HG02943 (cell line): ENCODE measurements at regions not wholly inside any gene's neighbourhood (a gene's known extent, or its start where the extent isn't known, plus 50 kb on each side); places are given as distances from the start of the nearest gene placed in this dataset.
"Not testable (repeated sequence)": the region's sequence is repeated elsewhere in the genome, so short reads cannot be mapped to it uniquely, and the experiment has no call there.

Experiments
- ATAC-seq: cut with Tn5 transposase; IDR thresholded peaks from one replicate; pipeline ENCODE4 v1.9.1; 2021; ENCODE audit warnings: mild to moderate bottlenecking, low read depth, moderate library complexity; ENCODE audit not compliant: unreplicated experiment

DNA sequence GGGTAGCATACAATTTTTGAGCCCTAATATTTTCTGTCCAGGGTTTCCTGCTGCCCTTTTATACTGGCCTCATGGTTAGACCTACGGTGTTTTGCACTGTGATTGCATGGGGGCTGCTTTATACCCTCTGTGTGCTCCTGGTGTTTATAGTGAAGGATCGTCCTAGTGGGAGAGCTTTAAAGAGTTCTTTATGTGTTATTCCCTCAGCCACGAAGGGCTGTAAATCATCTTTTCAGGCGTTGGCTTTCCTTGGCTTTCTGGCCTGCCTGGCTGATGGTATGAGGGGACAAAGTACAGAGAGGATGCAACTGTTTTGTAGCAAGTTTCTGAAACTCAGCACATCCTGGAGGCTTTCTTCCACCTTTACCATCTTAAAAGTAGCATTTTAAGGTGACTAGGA lies 464.3 kb downstream of the EPM2A start:
- ATAC-seq = no peak

DNA sequence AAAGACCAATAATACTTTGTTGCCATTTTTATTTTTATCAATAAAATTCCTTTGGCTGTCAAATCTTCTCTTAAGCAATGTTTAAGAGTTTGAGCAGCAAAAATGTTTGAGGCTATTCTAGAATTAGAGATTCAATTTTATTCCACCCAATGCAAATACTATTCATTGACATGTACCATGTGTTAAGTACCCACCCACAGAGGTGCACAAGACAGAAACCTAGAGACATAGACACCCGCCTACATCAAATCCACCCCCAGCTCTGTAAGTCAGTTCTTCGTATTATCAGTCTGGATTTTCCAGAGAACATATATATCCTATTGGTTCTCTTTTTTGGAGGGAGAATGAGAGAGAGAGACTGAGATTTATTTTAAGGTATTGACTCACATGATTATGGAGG lies 463.7 kb downstream of the EPM2A start:
- ATAC-seq = no peak

DNA sequence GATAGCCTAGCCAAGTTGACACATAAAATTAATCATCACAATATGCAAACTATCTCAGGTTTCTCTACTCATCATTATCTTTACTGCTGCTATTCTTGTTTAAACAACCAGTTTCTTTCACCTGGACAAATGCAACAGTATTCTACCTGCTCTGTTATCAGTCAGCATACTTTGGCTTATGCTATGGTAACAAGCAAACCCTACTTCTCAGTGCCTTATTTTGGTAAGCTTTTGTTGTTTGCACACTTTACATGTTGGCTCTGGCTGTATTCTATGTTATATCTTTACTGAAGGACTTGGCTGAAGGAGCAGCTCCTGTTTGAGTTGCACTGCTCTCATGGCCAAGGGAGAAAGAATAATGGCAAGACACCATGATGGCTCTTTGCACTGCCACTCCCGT lies 463.1 kb downstream of the EPM2A start:
- no peak for ATAC-seq

DNA sequence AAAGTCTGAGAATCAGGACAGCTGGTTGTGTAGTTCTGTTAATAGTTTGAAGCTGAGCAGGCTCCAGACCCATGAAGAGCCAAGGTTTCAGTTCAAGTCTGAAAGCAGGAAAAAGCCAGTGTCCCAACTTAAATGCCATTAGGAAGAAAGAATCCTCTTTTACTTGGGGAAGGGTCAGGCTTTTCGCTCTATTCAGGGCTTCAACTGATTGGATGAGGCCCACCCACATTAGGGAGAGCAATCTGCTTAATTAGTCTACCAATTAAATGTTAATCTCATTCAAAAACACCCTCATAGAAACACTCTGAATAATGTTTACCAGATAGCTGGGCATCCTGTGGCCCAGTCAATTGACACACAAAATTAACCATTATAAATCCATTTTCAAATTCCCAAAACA lies 462.2 kb downstream of the EPM2A start:
- ATAC-seq = no peak

DNA sequence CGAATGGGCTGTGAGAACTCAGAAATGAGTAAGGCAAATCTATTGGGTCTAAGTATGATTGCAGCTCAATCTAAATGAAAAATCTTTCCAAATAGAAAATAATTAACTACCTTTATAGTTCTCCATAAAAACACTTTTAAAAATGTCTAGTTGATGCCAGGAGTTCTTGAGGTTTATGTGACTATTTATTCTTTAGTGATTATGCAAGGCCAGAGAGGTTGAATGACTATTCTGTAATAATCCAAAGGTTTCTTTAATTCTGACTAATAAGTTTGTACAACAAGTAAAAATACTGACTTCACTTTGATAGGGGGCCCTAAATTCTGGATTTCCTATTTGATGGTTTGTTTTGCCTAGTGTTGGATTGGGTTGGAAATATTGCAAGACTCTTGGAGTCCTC lies 461.2 kb downstream of the EPM2A start:
- ATAC-seq = no peak

DNA sequence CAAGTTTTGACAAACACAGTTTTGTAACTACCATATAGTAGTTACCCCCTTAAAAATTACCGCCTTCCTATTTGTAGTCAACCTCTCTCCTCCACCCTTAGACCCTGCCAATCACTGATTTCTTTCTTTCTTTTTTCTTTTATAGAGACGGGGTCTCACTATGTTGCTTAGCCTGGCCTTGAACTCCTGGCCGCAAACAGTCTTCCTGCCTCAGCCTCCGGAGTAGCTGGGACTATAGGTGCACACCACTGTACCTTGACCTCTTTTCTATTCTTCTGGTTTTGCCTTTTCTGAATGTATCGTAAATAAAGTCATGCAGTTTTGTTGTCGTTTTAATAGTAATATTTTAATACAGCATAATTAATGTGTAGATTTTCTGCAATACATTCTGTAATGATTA lies 460.3 kb downstream of the EPM2A start:
- ATAC-seq = no peak

DNA sequence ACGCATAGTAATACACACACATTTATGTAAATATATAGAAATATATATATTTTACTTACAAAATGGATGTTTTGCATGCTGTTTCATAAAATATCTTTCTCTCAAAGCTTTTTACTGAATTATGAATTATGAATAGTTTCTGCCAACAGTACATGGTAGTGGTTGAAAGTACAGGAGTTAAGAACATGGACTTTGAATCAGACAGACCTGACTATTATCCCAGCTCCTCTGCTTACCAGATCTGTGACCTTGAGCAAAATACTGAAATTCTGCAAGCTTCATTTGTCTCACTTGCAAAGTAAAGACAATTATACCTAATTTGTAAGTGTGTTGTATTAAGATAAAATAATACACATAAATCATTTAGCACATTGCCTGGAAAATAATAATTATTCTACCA lies 459.5 kb downstream of the EPM2A start:
- no peak for ATAC-seq

DNA sequence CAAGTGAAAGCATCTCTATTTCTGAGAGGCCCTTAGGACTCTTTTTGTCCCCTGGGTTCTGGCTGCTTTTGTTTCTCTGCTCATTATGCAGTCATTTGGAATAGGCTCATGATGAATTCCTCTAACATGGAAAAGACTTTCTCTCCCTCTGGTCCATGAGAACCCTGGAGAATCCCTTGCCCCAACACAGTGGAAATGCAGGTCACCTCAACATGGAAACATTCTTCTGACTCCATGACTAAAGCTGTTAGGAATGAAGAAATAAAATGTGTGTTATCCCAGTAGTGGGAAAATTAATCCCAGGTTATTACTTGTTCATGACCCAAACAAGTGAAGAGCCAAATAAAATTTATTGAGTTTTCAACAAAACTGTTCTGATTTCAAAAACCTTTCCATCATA lies 458.6 kb downstream of the EPM2A start:
- no peak for ATAC-seq

DNA sequence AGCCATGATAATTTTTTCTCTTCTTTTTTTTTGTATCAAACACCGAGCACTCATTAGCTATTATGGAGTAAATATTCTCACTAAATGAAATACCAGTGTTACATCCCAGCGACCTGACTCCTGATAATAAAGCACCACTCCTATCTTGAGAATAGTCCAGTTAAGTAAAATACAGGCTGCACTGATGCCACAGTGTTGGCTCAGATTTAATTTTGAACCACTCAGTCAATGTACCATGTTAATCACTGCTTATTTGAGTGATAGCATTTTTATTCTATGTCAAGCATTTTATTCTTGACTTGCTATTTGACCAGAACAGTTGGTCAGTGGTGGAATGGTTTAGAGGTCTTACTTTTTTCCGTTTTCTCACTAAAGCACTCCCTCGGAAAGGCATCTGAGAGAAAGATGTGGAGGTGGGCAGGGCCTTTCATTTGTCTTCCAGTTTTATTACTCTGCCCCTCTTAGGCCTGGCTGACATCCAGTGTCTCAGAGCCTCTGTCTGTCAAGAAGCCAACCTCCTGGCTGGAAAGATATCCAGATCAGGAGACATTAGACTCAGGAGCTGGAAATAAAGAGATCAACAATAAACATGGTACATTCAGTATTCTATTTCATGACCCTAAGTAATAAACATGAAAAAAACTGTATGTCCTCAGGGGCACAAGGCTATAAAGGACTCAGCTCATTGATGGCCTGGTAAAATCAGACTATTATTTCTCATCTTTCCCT lies 457.8 kb downstream of the EPM2A start:
- ATAC-seq = no peak

DNA sequence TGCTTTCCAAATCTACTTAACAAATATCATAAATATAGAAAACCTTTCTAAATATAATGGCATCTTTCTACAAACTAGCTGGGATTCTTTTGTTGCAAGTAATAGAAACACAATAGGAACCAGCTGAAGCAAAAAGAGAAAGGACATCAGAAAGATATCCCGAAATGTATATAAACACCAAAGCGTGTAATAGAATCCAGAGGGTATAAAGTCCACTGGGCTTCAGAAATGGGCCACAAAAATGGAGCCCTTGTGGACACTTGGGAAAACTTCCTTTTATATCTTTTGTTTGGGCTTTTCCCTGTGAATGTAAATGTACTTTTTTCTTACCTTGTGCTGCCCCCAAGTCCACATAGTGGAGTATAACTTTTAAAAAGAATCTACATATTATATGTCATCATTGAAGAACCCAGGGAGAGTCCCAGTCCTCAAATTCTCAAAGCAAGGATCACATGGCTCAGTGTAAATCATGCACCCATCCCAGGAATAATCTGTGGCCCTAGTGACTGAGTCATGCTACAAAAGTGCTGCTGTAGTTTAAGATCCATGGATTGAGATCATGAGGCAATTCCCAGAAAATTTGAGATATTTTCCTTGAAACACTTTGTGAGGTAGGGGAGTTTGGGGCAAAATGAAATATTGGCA lies 457.0 kb downstream of the EPM2A start:
- no peak for ATAC-seq

DNA sequence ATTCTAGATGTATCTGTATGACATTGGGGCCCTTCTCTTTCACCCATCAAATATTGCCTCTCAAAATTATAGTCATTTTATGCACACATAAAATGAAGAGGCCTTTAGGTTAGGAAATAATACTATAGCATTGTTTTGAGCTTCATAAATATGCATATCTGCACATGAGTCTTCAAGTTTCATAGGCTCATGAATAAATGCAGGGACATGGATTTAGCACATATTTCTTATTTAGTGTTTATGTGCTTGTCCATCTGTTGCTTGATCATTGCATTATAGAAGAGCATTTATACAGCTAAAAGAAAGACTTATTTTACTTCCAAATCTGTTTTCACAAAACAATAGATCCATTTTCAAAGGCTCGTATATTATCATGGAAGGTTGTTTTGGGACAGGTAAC lies 455.8 kb downstream of the EPM2A start:
- ATAC-seq = no peak

DNA sequence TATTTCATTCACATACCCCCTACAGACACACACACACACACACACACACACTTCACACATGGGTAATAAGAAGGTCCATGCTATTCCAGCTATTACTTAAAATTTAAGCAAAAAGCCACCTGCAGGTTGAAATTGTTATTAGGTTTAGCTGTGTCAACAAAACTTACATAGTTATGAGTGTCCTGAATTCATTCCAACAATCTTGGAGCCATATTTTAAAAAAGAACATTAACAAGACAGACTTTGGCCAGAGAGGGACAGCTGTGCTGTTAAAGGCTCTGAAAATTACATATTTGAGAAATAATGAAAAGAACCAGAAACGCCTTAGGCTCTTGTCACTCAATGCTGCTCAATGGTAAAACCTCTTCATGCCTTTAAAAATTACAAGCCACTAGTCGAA lies 455.3 kb downstream of the EPM2A start:
- no peak for ATAC-seq

DNA sequence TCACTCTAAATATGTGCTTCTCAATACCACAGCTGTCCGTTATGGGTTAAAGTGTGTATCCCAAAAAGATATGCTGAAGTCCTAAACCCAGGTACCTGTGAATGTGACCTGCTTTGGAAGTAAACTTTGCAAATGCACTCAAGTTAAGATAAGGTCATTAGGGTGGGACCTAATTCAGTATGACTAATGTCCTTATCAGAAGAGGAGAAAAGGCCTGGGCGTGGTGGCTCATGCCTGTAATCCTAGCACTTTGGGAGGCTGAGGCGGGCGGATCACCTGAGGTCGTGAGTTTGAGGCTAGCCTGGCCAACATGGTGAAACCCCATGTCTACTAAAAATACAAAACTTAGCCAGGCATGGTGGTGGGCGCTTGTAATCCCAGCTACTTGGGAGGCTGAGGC lies 452.1 kb downstream of the EPM2A start:
- not testable (repeated sequence) for ATAC-seq

DNA sequence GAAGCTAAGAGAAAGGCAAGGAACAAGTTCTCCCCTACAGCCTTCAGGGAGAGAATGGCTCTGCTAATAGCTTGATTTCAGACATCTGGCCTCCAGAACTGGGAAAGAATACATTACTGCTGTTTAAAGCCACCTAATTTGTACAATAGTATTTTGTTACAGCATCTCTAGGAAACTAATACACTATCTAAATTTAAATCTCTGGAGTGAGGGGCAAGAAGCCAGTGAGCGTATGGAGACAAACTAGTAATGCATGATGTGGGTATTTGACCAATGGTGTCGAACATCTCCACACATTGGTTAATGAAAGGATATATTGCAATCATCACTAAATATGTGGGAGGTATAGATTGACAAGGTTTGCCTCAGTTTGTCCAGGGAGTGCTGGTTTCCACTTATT lies 451.5 kb downstream of the EPM2A start:
- no peak for ATAC-seq

DNA sequence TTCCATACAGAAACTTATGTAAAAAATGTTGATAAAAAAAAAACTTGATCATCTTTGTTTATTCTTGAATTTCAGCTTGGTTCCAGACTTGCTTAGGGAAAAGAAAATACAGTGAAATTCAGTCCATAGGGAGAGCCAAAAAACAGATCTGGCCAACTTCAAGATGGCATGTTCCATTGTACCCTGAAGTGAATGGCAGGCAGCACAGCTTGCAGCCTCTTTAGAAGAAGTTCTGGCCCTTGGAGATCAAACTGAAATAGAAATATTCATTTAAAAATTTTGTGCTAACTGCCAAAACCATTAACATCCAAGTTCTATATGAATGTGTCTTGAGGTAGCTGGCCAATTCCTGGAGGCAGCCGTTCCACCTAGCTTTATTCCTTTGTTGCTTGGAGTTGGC lies 448.4 kb downstream of the EPM2A start:
- ATAC-seq = no peak

DNA sequence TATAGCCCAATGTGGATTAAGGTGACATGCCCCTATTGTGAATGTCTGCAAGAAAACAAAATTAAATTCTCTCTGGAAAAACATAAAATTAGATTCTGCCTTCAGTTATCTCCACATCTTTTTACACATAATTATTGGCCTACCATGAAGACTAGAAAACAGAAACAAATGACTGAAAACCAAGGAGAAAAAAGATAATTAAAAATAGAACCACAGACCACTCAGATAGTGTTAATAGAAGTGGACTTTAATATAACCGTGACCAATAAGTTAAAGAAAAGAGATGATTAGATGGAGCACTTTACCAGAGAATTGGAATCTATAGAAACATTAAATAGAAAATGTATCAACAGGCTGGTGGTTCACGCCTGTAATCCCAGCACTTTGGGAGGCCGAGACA lies 445.7 kb downstream of the EPM2A start:
- ATAC-seq = no peak

DNA sequence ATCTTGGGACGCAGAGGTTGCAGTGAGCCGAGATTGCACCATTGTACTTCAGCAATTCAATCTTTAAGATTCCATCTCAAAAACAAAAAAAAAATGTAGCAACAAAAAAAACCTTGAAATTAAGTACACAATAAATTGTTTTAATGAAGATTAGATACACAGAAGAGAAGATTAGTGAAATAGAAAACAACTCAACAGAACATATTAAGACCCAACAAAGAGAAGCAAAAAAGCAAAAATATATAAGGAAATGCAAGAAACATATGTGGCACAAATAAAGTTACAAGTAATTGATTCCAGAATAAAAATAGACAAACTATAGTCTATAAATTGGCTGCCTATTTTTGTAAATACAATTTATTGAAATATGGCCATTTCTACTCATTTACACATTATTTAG lies 445.2 kb downstream of the EPM2A start:
- no peak for ATAC-seq

DNA sequence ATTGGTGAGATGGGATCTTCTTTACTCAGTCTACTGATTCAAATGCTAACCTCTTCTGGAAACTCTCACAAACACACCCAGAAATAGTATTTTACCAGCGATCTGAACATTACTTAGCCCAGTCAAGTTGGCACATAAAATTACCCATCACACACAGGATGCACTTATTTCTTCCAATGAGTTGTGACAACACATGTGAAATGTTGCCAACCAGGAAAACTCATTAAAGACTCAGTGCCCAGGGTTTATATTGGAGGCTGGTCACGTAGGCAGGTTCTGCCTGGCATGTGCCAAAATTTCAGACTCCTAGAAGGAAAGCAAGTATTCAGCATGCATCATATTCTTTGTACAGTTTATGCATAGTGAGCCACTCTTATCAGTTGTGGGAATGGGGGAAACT lies 443.3 kb downstream of the EPM2A start:
- ATAC-seq = no peak

DNA sequence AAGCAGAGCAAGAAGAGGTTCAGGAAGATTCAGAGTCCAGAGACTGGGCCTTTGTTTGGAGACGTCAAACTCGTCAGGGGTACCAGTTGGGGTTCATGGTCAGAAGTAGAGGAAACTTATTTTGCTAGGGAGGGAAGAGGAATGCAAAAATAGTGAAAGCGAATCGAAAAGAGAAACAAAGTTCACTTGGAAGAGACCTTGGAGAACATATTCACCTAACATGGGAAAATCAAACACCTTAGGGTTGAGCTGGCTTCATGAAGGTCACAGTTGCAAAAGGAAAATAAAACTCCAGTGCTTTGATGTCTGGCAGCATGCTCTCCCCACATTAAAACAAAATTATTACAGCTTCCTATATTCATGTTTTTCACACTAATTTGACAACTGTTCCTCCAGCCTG lies 440.4 kb downstream of the EPM2A start:
- no peak for ATAC-seq

DNA sequence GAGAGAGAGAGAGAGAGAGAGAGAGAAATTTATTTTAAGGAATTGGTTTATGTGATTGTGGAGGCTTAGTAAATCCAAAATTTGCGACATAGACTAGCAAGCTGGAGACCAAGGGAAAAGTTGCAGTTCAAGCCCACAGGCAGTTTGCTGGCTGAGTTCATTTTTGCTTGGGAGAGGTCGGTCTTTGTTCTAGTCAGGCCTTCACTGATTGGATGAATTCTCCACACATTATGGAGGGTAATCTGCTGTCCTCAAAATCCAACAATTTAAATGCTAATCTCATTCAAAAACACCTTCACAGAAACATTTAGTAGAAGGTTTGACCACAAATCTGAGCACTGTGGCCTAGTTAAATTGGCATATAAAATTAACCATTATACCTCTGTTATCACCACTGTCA lies 439.6 kb downstream of the EPM2A start:
- no peak for ATAC-seq

DNA sequence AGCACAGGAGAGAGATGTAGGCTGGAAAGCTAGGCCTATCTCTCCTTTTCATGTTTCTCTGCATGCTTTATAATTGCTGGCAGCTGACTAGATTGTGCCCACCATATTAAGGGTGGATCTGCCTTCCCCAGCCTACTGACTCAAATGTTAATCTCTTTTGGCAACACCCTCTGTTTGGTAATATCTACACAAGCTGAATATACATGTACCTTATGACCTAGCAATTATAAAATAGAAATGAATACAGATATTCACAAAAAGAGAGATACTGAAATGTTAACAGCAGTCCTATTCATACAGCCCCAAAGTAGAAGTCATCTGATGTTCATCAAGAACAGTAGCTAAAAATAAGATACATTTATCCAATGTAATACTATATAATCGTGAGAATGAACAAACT lies 429.6 kb downstream of the EPM2A start:
- no peak for ATAC-seq

DNA sequence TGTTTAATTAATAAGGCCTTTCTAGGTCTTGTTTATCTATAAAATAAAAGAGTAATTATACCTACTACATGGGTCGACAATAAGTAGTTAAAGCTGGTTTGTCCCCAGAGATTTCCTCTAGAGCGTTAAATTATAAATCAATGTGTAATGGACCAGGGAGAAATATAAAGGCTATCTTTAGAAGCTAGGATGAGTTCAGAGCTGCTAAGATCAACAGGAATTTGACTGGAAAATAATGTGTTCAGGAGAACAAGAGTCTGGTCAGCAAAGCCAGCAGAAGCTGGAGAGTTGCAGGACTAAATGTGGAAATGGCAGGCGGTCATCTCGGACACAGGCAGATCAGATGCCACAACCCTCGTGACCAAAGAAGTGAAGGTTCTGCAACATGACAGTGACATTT lies 428.8 kb downstream of the EPM2A start:
- ATAC-seq = no peak
